Thyroid gland (tissue), 4 donors: ENCODE measurements at regions not wholly inside any gene's neighbourhood (a gene's known extent, or its start where the extent isn't known, plus 50 kb on each side); places are given as distances from the start of the nearest gene placed in this dataset.

Source experiments
- DNase-seq, 2 donors: peaks; one replicate each; pipeline ENCODE4 v3.0.0-alpha.2; 2019
- H3K27ac ChIP-seq, 3 donors: fragments of 200-600 bp; sonication (generic); 1 replicate in 2 of 3; 2 replicates in 1 of 3; pipeline ENCODE4 v1.5.1; 2016 to 2019; ENCODE audit warnings: mild to moderate bottlenecking in 1 of 3, moderate library complexity in 1 of 3
- H3K27me3 ChIP-seq: fragments of 200-600 bp; sonication (generic); one replicate; pipeline ENCODE4 v1.5.1; 2019
- H3K36me3 ChIP-seq, 2 donors: fragments of 200-600 bp; sonication (generic); one replicate each; pipeline ENCODE4 v1.5.1; 2016 to 2019
- H3K4me1 ChIP-seq, 2 donors: fragments of 200-600 bp; sonication (generic); one replicate each; pipeline ENCODE4 v1.5.1; 2017 to 2019
- H3K4me3 ChIP-seq, 3 donors: fragments of 200-600 bp; sonication (generic); replicated peaks in 1 of 3; 1 replicate in 2 of 3; 2 replicates in 1 of 3; pipeline ENCODE4 v1.5.1; 2016; ENCODE audit warnings: mild to moderate bottlenecking in 1 of 3
- H3K9me3 ChIP-seq: fragments of 200-600 bp; sonication (generic); one replicate; pipeline ENCODE4 v1.5.1; 2017
- CTCF ChIP-seq, 6 experiments: fragments of 200-600 bp in 3 of 6; fragments of 450-650 bp in 3 of 6; sonication (generic) in 3 of 6; IDR thresholded peaks; one replicate each; pipeline ENCODE4 v1.5.1; 2016 to 2019; ENCODE audit warnings: antibody characterized with exemption in 6 of 6, mild to moderate bottlenecking in 2 of 6, inconsistent platforms in 1 of 6, moderate library complexity in 1 of 6
- POLR2A ChIP-seq, 2 donors: fragments of 450-650 bp; IDR thresholded peaks; one replicate each; pipeline ENCODE4 v1.6.1; 2017; ENCODE audit warnings: antibody characterized with exemption in 2 of 2, mild to moderate bottlenecking in 2 of 2, moderate library complexity in 1 of 2
- WGBS, 2 donors: methylation state at CpG; one replicate each; pipeline ENCODE4 v1.1.5; 2017; 5-methylcytosine and 5-hydroxymethylcytosine counted together
- intact Hi-C: fragments of 100-400 bp; cut with DNase I; formaldehyde crosslinking; loops from one replicate; pipeline ENCODE4 v1.15.1; 2023

DNA sequence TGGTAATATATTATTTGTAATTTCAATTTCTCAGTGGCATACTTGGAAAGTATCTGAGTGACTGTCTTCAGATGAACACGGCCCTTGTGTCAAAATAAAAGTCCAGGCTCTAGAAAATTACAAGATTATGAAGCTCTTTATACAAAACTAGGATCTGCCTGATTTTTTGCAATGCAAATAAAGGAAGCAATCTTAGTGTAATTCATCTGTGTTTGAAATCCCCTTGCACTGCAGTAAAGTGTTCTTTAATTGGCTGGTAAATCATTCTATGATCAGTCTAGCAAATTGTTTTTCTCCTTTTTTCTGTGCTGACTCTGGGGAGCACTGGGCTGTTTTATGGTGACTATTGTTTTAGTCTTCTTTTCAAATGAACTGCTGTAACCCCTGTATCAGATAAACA, 1039.0 kb downstream of the SOCS6 start:
- no peak overlapping the region for H3K27ac ChIP-seq
- no peaks in the 10 kb centered on the region for H3K4me1 ChIP-seq
- H3K9me3 ChIP-seq: no peaks in the 10 kb centered on the region
- H3K27me3 ChIP-seq: no peaks in the 10 kb centered on the region
- H3K36me3 ChIP-seq: no peaks in the 10 kb centered on the region
- no peak overlapping the region for H3K4me3 ChIP-seq
- intact Hi-C loops: no loop called here
- 41 to 75% methylated on average over 1 of the region's 1 CpG for WGBS, 2 donors
- no peak for TF ChIP-seq CTCF (IDR thresholded peaks at IDR 0.05)
- DNase-seq: no peak

DNA sequence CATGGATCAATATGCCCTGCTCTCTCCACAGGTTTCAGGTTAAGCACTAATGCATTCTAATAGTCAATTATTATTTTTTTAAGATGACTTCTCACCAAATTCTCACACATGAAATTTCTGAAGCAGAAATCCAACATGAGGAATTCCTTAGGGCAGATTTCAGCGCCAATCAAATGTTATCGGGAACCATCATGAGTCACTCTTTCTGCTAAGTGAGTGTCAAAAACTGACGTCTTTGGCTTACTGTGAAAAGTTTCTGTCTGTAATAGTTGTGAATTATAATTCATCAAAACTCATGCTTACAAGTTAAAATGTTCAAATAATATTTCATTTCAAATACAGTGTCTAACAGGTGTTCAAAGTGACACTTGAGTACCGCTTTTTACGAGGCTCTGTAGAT, 1038.6 kb downstream of the SOCS6 start:
- no peaks in the 10 kb centered on the region for H3K27me3 ChIP-seq
- no peak overlapping the region for H3K27ac ChIP-seq
- H3K36me3 ChIP-seq: no peaks in the 10 kb centered on the region
- no peak for DNase-seq
- H3K9me3 ChIP-seq: no peaks in the 10 kb centered on the region
- no peak overlapping the region for H3K4me3 ChIP-seq
- intact Hi-C loops: no loop called here
- 80% methylated on average over 5 of the region's 5 CpGs for WGBS, 2 donors
- no peak for TF ChIP-seq POLR2A (IDR thresholded peaks at IDR 0.05)
- TF ChIP-seq CTCF (IDR thresholded peaks at IDR 0.05): no peak
- no peaks in the 10 kb centered on the region for H3K4me1 ChIP-seq

DNA sequence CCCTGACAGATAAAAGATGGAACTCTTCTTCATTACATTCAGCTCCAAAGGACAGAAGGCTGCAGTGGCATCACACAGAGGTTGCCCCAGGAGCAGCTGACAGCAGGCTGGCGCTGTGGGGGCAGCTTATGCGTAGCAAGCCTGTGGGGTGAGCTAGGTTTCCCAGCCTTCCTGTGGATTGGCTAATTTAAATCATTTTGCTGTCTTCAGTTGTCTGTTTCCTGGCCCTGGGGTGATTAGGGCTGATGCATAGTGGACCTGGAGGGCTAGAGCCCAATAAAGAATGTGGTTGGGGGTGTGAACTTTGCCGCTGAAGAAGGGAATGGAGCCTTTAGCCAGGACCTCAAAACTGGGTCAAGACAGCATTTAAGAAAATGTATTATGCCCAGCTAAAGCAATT, 1038.0 kb downstream of the SOCS6 start:
- Histone ChIP-seq H3K4me3 (no peak overlapping the region), H3K27ac (no peak overlapping the region), H3K9me3 (no peaks in the 10 kb centered on the region), H3K4me1 (no peaks in the 10 kb centered on the region), H3K36me3 (no peaks in the 10 kb centered on the region), H3K27me3 (no peaks in the 10 kb centered on the region)
- 70 to 84% methylated on average over 3 of the region's 3 CpGs for WGBS, 2 donors
- intact Hi-C loops: no loop called here
- no peak for DNase-seq
- TF ChIP-seq POLR2A (IDR thresholded peaks at IDR 0.05): no peak
- no peak for TF ChIP-seq CTCF (IDR thresholded peaks at IDR 0.05)

GRCh38 chr18:71324356-71324755, 1035.5 kb downstream of the SOCS6 start:
- Histone ChIP-seq H3K9me3 (no peaks in the 10 kb centered on the region), H3K27ac (no peak overlapping the region), H3K4me3 (no peak overlapping the region), H3K36me3 (no peaks in the 10 kb centered on the region), H3K4me1 (no peaks in the 10 kb centered on the region), H3K27me3 (no peaks in the 10 kb centered on the region)
- TF ChIP-seq CTCF (IDR thresholded peaks at IDR 0.05) (no peak), POLR2A (IDR thresholded peaks at IDR 0.05) (no peak)
- WGBS, 2 donors: 48 to 54% methylated on average over 1 of the region's 1 CpG
- DNase-seq: no peak
- intact Hi-C loops: no loop called here

DNA sequence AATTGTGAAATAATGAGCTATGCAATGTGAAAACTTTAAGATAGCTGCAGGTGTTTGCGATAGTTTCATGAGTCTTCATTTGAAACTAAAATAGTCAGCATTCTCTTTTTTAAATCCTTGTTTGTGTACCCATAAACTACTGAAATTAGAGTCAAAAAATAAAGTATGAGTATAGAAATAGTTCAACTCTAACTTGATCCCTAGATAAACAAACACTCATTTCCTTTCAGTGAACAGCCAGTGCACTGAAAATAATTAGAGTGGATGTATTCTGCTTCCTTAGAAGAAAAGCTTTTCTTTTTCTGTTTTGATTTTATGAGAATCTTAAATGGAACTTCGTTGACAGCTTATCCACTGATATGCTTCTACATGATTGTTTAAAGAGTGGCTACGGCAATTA, 1033.4 kb downstream of the SOCS6 start:
- Histone ChIP-seq H3K4me3 (no peak overlapping the region), H3K9me3 (no peaks in the 10 kb centered on the region), H3K27me3 (no peaks in the 10 kb centered on the region), H3K27ac (no peak overlapping the region), H3K36me3 (no peaks in the 10 kb centered on the region), H3K4me1 (no peaks in the 10 kb centered on the region)
- 50 to 55% methylated on average over 3 of the region's 3 CpGs for WGBS, 2 donors
- TF ChIP-seq CTCF (IDR thresholded peaks at IDR 0.05) (no peak), POLR2A (IDR thresholded peaks at IDR 0.05) (no peak)
- intact Hi-C loops: no loop called here
- no peak for DNase-seq
